SIG-M5 treated with dmso at 0.1 percent for 504 hours (cell line): ENCODE measurements at regions not wholly inside any gene's neighbourhood (a gene's known extent, or its start where the extent isn't known, plus 50 kb on each side); places are given as distances from the start of the nearest gene placed in this dataset.
"Not testable (repeated sequence)": the region's sequence is repeated elsewhere in the genome, so short reads cannot be mapped to it uniquely, and the experiment has no call there.

Source experiments
- DNase-seq: peaks from one replicate; lab custom pipeline; 2025; ENCODE audit not compliant: unreplicated experiment; lab: John Stamatoyannopoulos, UW

DNA sequence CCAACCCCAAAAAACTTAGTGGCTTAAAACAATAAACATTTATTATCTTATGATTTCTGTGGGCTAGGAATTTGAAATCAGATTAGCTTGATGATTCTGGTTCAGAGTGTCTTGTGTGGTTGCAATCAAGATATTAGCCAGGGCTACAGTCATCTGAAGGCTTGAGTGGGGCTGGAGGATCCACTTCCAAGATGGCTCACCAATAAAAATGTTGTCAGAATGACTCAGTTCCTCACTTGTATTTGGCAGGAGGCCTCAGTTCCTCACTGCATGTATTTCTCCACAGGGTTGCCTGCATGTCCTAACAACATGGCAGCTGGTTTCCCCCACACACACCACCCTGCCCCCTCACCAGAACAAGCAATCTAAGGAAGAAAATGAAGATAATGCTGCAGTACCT is 98.2 kb upstream of the NIPBL start:
- peak; percentile 44 for DNase-seq

DNA sequence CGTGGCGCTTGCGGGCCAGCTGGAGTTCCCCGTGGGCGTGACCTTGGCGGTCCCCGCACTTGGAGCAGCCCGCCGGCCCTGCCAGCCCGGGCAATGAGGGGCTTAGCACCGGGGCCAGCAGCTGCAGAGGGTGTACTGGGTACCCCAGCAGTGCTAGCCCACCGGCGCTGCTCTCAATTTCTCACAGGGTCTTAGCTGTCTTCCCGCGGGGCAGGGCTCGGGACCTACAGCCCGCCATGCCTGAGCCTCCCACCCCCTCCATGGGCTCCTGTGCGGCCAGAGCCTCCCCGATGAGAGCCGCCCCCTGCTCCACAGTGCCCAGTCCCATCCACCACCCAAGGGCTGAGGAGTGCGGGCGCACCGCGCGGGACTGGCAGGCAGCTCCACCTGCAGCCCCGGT is 94.0 kb upstream of the NIPBL start:
- DNase-seq, result not testable (repeated sequence)

DNA sequence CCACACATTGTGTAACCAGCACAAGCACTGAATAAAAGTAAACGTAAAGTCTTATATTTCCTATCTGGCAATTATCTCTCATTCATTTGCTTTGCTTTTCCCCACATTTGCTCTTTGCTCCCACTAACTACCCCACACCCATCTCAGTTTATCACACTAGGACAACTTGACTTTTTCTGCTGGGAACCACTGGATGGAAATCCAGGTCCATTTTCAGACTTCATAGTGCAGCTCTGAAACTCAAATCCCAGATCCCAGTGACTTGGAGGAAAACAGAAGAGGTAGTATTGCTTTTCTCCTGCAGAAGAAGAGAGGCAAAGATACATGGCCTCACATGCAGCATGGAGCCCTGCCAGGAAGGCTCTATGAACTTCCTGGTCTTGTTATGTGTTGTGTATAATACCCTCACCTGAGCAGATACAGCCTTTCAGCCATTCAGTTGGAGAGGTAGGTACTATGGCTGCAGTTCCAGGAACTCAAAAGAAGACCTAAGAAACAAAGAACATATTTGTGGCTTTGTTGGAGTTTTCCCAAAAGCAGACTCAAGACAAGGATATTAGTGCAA is 90.0 kb upstream of the NIPBL start:
- DNase-seq, result no peak

DNA sequence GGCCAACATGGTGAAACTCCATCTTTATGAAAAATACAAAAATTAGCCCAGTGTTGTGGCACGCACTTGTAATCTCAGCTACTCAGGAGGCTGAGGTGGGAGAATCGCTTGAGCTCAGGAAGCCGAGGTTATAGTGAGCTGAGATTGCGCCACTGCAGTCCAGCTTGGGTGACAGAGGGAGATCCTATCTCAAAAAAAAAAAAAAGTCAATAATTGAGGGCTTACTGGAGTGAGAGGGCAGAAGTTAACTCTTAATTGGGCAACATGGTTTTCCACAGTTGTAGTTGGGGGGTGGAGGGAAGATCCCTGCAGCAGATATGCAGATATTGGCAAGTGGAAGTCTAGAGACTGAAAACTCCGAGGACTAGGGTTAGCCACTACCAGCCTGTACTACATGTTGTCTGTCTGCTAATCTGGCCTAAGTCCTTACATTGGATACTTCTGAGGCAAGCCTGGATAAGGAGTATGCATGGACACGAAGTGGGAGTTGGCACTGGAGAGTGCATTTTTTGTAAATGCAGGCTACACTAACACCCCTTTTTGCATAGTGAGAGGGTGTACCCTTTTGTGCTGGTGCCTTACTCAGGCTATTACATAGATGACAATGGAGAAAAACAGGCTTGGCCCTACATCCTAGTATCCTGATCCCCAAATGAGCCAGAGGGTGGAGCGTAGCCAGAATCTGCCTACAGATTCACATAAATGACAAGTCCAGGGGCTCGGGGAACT is 89.0 kb upstream of the NIPBL start:
- no peak for DNase-seq

DNA sequence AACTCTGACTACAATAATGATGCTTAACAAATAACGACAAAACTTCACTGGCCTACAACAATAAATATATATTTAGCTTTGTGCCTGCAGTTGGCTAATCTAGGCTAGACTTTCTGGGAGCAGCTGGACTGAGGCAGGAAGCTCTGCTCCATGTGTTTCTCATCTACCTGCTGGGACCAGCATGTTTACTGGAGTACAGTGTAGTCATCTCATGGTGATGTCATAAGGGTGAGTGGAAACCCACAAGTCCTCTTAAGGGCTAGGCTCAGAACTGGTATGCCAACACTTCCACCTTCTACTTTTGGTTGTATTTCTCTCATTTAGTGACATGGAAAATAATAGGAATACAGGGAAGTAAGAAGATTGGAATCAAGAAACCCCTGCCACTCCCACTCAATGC is 85.7 kb upstream of the NIPBL start:
- no peak for DNase-seq

DNA sequence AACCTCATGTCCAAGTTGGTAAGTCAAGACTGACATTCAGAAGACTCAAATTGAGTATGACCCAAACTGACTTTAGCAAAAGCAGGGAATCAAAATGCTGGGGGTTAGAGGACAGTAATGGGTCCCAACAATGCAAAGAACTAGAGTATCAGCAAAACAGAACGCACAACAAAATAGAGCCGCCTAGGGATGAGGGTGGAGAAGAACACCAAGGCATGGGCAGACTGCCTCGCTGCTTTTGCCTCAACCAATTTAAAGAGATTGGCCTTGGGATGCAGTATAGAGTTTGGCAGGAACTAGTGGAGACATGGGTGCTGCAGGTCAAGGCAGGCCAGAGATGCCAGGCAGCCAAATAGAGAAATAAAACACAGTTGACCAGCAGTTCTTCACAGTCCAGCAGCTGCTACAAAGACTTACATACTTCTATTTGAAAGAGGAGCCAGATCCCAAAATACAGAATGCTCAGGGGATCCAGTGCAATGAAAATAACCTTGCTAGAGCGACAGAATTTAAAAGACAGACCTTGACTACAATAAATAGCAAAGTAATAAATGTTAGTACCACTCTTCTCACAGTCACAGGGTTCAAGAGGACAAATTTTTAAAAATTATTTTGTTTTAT is 83.9 kb upstream of the NIPBL start:
- no peak for DNase-seq

DNA sequence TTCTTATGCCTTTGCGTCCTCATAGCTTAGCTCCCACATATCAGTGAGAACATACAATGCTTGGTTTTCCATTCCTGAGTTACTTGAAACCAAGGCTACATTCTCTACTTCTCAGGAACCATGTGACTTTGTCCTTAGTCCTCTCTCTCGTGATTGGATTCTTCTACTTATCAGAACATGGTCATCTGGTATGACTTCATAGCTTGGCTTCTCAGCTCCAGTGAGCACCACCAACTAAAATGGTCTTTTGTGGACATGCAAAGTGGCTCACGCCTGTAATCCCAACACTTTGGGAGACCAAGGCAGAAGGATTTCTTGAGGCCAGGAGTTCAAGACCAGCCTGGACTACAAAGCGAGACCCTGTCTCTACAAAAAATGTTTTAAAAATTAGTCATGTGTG is 81.2 kb upstream of the NIPBL start:
- no peak for DNase-seq

DNA sequence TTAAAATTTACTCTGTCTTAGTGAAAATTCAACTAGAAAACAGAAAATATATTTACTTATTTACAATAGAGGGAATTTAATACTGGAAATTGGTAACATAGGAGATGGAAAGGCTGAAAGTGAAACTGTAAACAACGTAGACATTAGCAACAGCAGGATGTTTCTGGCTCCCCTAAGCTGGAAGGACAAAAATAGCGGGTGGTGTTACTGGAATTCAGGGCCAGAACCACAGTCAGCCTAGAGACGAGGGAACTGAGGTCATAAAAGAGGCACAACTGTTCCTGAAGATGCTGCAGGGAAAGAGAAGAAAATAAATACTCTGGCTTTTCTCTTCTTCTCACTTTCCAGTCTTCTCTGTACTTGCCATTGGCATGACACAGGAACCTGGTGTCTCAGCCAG is 80.4 kb upstream of the NIPBL start:
- no peak for DNase-seq

DNA sequence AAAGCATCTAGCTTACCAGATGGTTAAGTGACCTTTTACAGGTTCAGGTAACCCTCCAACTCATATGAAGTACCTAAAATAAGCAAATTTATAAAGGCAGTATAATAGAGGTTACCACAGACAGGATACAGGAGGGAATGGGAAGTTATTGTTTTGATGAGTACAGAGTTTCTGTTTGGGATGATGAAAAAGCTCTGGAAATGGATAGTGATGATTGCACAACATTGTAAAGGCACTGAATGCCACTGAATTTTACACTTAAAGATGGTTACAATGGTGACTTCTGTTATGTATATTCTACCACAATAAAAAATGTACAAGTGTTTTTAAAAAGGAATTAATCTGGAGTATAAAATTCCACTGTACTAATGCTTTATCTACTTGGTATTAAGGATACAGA is 75.0 kb upstream of the NIPBL start:
- no peak for DNase-seq

DNA sequence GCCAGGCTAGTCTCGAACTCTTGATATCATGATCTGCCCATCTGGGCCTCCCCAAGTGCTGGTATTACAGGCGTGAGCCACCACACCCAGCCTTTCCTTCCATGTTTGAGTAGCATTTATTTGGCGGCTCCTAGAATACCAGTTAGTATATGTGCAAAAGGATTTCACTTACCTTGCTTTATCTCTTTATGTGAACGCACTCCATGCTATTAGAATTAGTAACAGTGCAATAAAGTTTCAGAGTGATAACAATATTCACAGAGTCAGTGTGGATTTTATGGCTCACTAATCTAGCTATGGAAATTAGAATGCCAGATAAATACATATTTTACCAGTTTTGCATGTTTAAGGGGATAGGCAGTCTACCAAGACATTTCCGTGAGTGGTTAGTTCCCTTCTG is 74.4 kb upstream of the NIPBL start:
- no peak for DNase-seq

DNA sequence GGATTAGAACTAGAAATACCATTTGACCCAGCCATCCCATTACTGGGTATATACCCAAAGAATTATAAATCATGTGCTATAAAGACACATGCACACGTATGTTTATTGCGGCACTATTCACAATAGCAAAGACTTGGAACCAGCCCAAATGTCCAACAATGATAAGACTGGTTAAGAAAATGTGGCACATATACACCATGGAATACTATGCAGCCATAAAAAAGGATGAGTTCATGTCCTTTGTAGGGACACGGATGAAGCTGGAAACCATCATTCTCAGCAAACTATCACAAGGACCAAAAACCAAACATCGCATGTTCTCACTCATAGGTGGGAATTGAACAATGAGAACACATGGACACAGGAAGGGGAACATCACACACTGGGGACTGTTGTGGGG is 63.3 kb upstream of the NIPBL start:
- not testable (repeated sequence) for DNase-seq

DNA sequence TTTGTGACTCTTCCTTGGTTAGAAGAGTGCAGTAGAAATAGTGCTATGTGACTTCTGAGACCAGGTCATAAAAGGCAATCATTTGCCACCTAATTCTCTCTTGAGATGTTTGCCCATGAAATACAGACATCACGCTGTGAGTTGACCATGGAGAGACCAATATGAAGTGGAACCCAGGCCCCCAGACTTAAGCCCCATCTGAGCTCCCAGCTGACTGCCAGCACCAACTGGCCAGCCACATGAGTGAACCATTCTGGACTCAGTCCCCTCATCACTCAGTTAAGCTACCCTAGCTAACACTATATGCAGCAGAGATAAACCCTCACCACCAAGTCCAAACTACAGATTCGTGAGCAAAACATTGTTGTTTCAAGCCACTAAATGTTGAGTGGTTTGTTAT is 60.7 kb upstream of the NIPBL start:
- DNase-seq, result no peak

DNA sequence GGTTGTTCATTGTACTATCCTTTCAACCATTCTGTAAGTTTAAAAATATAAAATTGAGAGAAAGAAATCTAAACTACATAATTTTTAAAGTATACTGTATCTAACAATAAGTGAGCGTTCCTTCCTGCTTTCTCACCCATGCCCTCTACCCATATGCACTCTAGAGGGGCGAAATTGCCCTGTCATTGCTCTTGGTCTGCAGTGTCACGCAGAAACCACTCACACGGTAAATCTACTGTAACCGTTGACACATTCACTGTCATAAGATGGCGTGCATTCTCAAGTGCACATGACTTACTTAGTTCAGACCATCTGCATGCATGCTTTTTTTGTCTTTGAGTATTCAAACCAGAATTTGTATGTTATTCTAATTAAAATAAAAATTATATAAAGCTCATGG is 55.7 kb upstream of the NIPBL start:
- no peak for DNase-seq

DNA sequence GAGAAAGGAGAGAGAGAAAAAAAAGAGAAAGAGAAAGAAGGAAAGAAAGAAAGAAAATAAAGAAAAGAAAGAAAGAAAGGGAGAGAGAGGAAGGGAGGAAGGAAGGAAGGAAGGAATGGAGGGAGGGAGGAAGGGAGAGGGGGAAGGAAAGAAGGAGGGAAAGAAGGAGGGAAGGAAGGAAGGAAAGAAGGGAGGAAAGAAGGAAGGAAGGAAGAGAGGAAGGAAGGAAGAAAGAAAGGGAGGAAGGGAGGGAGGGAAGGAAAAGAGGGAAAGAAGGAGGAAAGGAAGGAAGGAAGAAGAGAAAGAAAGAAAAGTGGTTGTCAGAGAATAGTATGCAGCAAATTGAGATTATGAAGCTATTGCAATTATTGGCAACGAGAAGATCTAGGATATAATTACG is 49.9 kb upstream of the NIPBL start:
- no peak for DNase-seq
